HG03342 (cell line): ENCODE measurements at regions not wholly inside any gene's neighbourhood (a gene's known extent, or its start where the extent isn't known, plus 50 kb on each side); places are given as distances from the start of the nearest gene placed in this dataset.
"Not testable (repeated sequence)": the region's sequence is repeated elsewhere in the genome, so short reads cannot be mapped to it uniquely, and the experiment has no call there.

ENCODE experiments used
- ATAC-seq: cut with Tn5 transposase; IDR thresholded peaks from one replicate; pipeline ENCODE4 v1.9.1; 2021; ENCODE audit warnings: mild to moderate bottlenecking, moderate library complexity; ENCODE audit not compliant: unreplicated experiment

GRCh38 chr11:37497326-37497725 is 899.3 kb upstream of the RAG2 start:
- ATAC-seq = no peak

- no peak for ATAC-seq
Observed at GRCh38 chr11:37496201-37496600, 898.2 kb upstream of the RAG2 start.

DNA sequence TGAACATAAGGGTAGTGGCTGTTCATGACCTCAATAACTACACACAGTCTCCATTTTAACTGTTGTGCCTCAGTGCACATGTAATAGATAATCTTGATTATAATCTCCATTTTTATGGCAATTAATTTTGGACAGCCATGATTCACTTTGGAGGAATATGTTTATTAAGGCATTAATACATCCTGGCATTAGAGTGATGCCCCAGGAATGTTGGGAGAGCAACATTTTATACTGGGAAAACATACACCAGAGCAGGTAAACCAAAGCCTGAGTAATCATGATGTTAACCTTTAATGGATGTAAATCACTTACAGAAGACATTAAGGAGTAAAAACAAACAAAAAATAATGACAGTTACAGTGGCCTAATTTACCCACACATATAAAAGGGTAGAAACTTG is 886.3 kb upstream of the RAG2 start:
- ATAC-seq = no peak

DNA sequence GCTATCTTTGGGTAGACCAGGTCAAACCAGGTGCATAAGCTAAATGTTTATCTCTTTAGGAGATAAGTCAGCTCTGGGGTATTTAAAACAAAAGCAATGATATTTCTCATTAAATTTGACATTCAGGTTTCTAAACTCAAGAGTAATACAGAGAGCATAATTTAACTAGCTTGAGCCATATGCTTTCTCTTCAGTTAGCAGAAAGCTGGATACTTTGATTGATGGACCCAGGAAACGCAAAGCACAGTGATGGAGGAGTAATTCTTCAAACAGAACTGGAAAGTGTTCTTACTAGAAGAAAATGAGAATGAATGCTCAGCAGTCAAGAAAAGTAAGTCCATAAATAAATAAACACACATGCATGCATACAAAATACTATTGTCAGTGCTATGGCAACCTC is 885.7 kb upstream of the RAG2 start:
- ATAC-seq = no peak

DNA sequence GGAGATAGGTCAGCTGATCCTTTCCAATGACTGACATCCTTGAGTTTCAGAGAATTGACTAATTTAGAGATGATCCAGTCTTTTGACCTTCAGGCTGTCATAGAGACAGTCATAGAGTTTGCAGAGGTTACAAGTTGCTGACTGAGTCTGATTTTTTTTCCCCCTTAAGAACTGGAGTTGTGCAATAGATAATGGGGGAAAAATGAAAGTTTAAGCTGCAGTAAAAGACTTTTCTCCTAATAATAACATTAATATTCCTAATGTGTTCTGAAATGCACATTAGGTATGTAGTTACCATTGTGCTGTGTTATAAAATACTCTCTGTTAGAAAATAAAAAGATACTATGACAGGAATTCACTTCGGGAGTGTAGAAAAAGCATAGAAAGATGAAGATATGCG is 876.9 kb upstream of the RAG2 start:
- ATAC-seq = no peak

DNA sequence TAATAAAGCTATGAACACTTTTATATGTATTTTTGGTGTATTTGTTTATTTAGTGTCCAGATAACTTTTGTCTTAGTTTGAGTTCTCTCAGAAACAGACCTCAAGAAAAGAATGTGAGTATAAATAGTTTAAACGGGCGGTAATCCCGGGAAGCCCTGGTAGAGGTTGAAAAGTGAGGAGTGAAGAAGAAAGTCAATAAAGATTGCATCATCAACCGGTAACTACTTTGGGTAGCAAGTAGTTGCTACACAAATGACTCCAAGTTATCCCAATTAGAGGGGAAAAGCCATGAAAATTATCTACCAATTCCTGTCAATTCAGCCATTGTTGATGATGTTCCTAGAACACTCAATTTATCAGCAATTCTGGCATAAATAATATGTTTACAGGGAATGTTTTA is 870.3 kb upstream of the RAG2 start:
- ATAC-seq = no peak

- no peak for ATAC-seq
Observed at GRCh38 chr11:37465221-37465620, 867.2 kb upstream of the RAG2 start.

DNA sequence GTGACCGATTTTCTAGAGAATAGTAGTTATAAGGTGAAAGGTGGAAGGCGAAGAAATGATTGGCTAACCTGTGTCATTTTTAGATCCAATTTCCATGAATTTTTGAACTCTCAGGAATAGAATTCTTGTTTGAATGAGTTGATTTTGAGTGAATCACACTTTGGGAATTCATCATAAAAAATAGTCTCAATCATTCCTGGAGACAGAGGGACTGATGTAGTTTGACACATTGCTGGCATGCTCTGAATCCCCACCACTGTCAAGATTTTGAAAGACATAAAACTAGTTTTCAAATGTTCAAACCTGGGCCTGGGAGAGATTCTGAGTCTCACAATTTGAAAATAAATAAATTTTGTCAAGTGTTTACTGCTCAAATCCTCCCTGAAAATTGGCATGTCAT is 861.4 kb upstream of the RAG2 start:
- no peak for ATAC-seq

GRCh38 chr11:37456746-37457145 is 858.7 kb upstream of the RAG2 start:
- no peak for ATAC-seq

DNA sequence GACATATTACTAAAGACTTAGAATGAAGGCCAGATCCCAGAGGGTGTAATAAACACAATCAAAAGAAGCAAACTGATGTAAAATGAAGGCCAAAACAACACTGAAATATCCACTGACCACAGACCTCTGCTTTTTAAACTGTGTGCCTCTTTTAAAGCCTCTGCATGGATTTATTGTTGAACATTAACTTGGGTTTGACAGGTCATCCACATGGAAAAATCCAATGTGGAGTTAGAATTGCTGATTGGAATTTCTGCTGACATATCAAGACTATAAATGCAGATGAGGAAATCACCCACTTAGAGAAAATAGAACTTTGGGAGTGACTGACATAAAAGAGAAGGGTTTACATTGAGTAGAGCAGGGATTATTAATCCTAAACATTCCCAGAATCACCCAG is 853.9 kb upstream of the RAG2 start:
- no peak for ATAC-seq

- no peak for ATAC-seq
Observed at GRCh38 chr11:37450613-37451012, 852.6 kb upstream of the RAG2 start.

DNA sequence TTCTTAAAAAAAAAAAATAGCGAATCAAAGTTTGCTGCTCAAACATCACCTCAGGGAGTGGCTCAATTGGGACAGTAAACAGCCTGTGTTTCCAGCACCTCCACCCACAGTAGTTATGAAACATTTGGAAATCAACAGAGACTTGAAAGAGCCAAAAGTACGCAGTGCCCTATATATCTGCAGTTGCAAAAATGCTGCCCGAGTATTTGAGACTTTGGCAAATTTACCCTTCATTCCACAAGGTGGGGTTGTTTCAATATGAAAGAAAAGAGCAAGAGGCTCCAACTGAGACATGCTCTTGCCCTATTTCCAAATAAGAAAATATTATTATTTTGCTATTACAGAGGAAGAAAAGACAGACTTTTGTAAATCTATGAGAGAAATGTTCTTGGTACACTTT is 851.1 kb upstream of the RAG2 start:
- ATAC-seq = no peak

DNA sequence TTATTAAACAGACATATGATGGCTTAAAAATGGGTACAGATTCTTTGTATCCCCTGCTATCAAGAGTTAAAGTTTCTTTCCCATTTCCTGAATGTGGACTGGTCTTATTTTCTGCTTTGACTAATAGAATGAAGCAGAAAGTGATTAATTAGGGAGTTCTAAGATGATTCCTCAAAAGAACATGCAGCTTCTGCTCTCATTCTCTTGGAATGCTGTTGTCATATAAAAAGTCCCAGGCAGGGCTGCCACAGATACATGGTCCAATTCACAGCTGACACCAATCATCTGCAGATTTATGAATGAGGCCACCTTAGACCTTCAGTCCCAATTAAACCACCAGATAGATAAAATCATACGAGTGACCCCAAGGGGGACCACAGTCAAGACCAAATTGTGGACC is 844.5 kb upstream of the RAG2 start:
- no peak for ATAC-seq

DNA sequence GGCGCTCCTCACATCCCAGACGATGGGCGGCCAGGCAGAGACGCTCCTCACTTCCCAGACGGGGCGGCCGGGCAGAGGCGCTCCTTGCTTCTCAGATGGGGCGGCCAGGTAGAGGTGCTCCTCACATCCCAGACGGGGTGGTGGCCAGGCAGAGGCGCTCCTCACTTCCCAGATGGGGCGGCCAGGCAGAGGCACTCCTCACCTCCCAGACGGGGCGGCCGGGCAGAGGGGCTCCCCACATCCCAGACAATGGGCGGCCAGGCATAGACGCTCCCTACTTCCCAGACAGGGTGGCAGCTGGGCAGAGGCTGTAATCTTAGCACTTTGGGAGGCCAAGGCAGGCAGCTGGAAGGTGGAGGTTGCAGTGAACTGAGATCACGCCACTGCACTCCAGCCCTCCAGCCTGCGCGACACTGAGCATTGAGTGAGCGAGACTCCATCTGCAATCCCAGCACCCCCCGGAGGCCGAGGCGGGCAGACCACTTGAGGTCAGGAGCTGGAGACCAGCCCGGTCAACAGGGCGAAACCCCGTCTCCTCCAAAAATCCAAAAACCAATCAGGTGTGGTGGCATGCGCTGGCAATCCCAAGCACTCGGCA is 833.7 kb upstream of the RAG2 start:
- ATAC-seq = not testable (repeated sequence)

DNA sequence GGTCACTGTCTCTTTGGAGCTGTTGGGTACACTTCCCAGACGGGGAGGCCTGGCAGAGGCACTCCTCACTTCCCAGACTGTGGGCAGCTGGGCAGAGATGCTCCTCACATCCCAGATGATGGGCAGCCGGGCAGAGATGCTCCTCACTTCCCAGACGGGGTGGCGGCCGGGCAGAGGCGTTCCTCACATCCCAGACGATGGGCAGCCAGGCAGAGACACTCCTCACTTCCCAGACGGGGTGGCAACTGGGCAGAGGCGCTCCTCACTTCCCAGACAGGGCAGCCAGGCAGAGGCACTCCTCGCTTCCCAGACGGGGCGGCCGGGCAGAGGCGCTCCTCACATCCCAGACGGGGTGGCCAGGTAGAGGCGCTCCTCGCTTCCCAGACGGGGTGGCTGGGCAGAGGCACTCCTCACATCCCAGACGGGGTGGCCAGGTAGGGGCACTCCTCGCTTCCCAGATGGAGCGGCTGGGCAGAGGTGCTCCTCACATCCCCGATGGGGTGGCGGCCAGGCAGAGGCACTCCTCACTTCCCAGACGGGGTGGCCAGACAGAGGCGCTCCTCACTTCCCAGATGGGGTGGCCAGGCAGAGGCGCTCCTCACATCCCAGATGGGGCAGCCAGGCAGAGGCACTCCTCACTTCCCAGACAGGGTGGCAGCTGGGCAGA is 833.1 kb upstream of the RAG2 start:
- not testable (repeated sequence) for ATAC-seq

DNA sequence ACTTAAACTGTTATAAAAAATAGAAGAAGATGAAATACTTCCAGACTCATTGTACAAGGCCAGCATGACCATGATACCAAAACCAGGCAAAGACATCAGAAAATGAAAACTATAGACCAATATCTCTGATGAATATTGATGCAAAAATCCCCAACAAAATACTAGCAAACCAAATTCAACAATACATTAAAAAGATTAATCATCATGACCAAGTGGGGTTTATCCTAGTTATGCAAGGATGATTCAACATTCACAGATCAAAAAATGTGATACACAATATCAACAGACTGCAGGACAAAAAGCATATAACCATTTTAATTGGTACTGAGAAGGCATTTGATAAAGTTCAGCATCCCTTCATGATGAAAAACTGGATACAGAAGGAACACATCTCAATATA is 824.5 kb upstream of the RAG2 start:
- no peak for ATAC-seq

GRCh38 chr11:37411289-37411688 is 813.3 kb upstream of the RAG2 start:
- no peak for ATAC-seq

GRCh38 chr11:37409124-37409523 is 811.1 kb upstream of the RAG2 start:
- no peak for ATAC-seq

DNA sequence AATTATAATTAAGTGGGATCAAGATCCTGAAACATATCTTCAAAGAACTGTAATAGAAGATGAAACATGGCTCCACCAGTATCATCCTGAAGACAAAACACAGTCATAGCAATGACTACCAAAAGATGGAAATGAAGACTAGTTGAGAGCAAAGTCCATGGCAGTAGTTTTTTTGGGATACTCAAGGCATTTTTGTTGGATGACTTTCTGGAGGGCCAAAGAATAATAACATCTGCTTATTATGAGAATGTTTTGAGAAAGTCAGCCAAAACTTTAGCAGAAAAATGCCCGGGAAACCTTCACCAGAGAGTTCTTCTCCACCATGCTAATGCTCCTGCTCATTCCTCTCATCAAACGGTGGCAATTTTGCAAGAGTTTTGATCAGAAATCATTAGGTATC is 809.4 kb upstream of the RAG2 start:
- no peak for ATAC-seq

- no peak for ATAC-seq
Observed at GRCh38 chr11:37406651-37407050, 808.6 kb upstream of the RAG2 start.

DNA sequence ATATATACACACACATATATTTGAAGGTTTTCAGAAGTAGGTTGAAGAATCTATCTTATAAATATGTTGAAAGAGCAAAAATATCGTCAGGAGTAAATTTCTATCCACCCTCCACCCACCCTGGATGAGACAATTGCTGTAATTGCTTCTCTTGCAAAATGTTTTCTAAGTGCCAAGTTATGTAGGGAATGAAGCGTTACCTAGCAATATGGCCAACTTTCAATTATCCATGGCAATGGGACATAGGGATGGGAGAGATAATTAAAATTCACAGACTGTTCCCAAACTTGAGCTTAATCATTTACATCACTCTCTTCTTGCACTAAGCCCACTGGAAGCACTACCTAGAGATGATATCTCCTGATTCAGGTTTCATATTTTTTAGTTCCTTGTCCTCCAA is 806.2 kb upstream of the RAG2 start:
- ATAC-seq = no peak

DNA sequence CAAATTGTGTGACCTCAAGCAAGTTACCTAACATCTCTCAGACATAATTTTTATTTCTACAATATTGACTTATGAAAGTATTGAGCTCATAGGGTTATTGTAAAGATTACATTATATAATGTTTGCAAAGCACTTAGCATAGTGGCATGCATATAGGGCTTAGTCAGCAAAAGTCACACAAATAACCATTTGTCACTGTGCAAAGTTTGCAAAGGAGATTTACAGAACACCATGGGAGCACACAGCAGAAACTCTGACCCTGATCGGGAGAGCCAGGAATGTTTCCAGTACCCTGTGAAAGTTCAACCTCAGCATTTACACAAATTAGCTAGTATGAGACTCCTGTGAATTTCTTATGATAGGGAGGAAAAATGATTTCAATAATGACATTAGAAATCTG is 804.6 kb upstream of the RAG2 start:
- no peak for ATAC-seq

DNA sequence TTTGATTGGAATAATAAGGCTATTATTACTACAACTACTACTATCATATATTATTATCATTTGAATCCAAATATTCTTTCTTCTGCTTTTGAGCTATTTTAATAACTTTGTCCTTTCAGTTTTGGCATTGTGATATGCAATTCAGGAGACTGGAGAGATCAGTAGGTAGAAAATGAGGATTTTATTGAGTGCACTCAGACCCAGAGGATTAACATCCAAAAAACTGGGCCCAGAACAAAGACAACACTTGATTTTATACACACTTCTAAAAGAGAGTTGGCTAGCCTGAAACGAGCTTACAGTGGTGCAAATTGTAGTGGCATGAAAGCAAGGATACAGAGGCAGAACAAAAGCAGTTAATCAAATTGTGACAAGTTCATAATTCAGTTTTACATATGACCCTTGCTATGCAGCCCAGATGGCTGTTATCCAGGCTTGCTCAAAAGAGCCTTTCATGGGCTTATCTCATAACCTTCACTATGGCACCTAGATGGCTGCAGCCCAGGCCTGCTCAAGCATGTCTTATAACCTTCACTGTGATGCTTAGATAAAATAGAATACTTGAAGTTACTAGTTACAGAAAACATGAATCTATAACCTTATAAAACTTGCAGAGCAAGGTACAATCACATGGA is 796.3 kb upstream of the RAG2 start:
- ATAC-seq = no peak
